Activated B cell treated with CpG ODN at 0.5 μM for 24 hours (primary cell): ENCODE measurements at regions not wholly inside any gene's neighbourhood (a gene's known extent, or its start where the extent isn't known, plus 50 kb on each side); places are given as distances from the start of the nearest gene placed in this dataset.
A peak's percentile ranks its signal among the peaks of the same experiment; 100 is the strongest.

Source experiments
- ATAC-seq: fragments of 200-7000 bp; cut with Tn5 transposase; one replicate; pipeline ENCODE4 v1.10.0; 2021; ENCODE audit warnings: low read depth, mild to moderate bottlenecking, moderate library complexity
- CTCF ChIA-PET: fragments of 350-600 bp; sonication (Branson Sonifier 250); formaldehyde crosslinking; loops from one replicate; lab custom pipeline; 2021; ENCODE audit warnings: antibody characterized with exemption; lab: Charles Lee
- POLR2A ChIA-PET: fragments of 350-600 bp; sonication (Branson Sonifier 250); formaldehyde crosslinking; loops from one replicate; lab custom pipeline; 2021; ENCODE audit warnings: antibody characterized with exemption; lab: Charles Lee
- DNase-seq: peaks from one replicate; pipeline ENCODE4 v3.0.0; 2022
- H3K27ac Mint-ChIP-seq: one replicate; pipeline ENCODE4 v1.8.0; 2020; ENCODE audit warnings: mixed read lengths
- H3K27me3 Mint-ChIP-seq: one replicate; pipeline ENCODE4 v1.8.0; 2021; ENCODE audit warnings: mixed read lengths
- H3K36me3 Mint-ChIP-seq: one replicate; pipeline ENCODE4 v1.8.0; 2021; ENCODE audit warnings: low read depth, mixed read lengths
- H3K4me1 Mint-ChIP-seq: one replicate; pipeline ENCODE4 v1.8.0; 2021; ENCODE audit warnings: mixed read lengths
- H3K4me3 Mint-ChIP-seq: one replicate; pipeline ENCODE4 v1.8.0; 2020; ENCODE audit warnings: mild to moderate bottlenecking, mixed read lengths
- H3K9me3 Mint-ChIP-seq: one replicate; pipeline ENCODE4 v1.8.0; 2020; ENCODE audit warnings: mixed read lengths
- CTCF ChIP-seq: fragments of 200-600 bp; IDR thresholded peaks from one replicate; pipeline ENCODE4 v1.8.0; 2022; ENCODE audit warnings: antibody characterized with exemption, mild to moderate bottlenecking
- intact Hi-C: fragments of 100-400 bp; cut with micrococcal nuclease; formaldehyde crosslinking; loops from one replicate; pipeline ENCODE4 v1.15.1; 2024

DNA sequence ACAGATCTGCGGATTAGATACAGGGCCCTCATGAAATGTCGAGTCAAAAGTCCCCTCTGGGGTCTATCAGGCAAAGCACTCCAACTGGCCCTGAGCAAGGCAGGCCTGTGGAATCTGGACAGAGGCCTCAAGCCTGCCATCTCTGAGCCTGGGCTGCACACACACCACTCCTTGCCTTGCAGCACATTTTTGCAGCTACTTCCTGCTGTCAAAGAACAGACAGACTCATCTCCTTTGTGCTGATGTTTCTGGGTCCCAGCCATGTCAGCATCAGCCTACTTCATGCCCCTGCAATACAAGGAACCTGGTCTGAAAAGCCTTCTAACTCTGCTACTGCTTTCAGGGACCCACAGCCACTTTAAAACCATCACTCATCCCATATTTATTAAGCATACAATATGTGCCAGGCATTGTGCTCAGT lies 60.6 kb upstream of the IL12A start:
- ChIA-PET CTCF (interaction anchor here (1.9 kb wide), 2 partner anchors 43 to 78 kb away, joined by 6 read pairs; no protein-coding TSS in a partner anchor), POLR2A (no interaction called here)
- intact Hi-C loops, result no loop called here
- TF ChIP-seq CTCF, result no peak
- H3K36me3 Mint-ChIP-seq, result peaks cover under 1% of the 10 kb centered on the region
- no peak overlapping the region for H3K27ac Mint-ChIP-seq
- peaks cover 1% of the 10 kb centered on the region for H3K27me3 Mint-ChIP-seq
- ATAC-seq (no peak), DNase-seq (no peak)
- H3K4me1 Mint-ChIP-seq, result peaks cover 18% of the 10 kb centered on the region
- H3K4me3 Mint-ChIP-seq, result no peak overlapping the region
- H3K9me3 Mint-ChIP-seq, result peaks cover 2% of the 10 kb centered on the region

- Mint-ChIP-seq H3K9me3 (peaks cover 5% of the 10 kb centered on the region), H3K36me3 (peaks cover 2% of the 10 kb centered on the region), H3K4me3 (no peak overlapping the region), H3K27ac (no peak overlapping the region), H3K4me1 (peaks cover 14% of the 10 kb centered on the region), H3K27me3 (peaks cover 1% of the 10 kb centered on the region)
- ChIA-PET POLR2A (interaction anchor here (1.3 kb wide), 1 partner anchor 75 kb away, joined by 3 read pairs; no protein-coding TSS in a partner anchor), CTCF (interaction anchor here (1.0 to 1.9 kb wide), 5 partner anchors 13 to 77 kb away, joined by 3 to 6 read pairs (median 3); partner anchors contain the start of gene IL12A)
- DNase-seq (no peak), ATAC-seq (no peak)
- no peak for TF ChIP-seq CTCF
- intact Hi-C loops, result no loop called here
Measured at GRCh38 chr3:159928666-159929065, 60.0 kb upstream of the IL12A start.

GRCh38 chr3:159929171-159930141 lies 59.2 kb upstream of the IL12A start:
- ChIA-PET CTCF (interaction anchor here (0.9 to 1.9 kb wide), 7 partner anchors 12 to 77 kb away, joined by 3 to 6 read pairs (median 3); partner anchors contain the start of gene IL12A), POLR2A (interaction anchor here (0.8 to 1.3 kb wide), 2 partner anchors 59 to 74 kb away, joined by 3 read pairs; partner anchors contain the start of gene IL12A)
- ATAC-seq (peak; percentile 34), DNase-seq (no peak)
- H3K4me3 Mint-ChIP-seq, result no peak overlapping the region
- peak overlapping the region; percentile 15 for H3K27ac Mint-ChIP-seq
- no peak for TF ChIP-seq CTCF
- peaks cover 1% of the 10 kb centered on the region for H3K27me3 Mint-ChIP-seq
- H3K36me3 Mint-ChIP-seq, result peaks cover 5% of the 10 kb centered on the region
- intact Hi-C loops, result no loop called here
- H3K4me1 Mint-ChIP-seq, result peaks cover 8% of the 10 kb centered on the region
- peaks cover 10% of the 10 kb centered on the region for H3K9me3 Mint-ChIP-seq

DNA sequence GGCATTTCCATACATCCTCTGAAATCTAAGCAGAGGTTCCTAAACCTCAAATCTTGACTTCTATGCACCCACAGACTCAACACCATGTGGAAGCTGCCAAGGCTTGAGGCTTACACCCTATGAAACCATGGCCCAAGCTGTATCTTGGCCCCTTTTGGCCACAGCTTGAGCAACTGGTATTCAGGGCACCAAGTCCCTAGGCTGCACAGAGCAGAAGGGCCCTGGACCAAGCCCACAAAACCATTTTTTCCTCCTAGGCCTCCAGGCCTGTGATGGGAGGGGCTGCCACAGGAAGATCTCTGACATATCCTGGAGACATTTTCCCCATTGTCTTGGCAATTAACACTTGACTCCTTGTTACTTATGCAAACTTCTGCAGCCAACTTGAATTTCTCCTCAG lies 54.4 kb upstream of the IL12A start:
- CTCF ChIA-PET, result no interaction called here
- no peak for DNase-seq

More for the DNA sequence above, 54.4 kb upstream of the IL12A start:
- intact Hi-C loops, result no loop called here
- no peak overlapping the region for H3K27ac Mint-ChIP-seq
- H3K27me3 Mint-ChIP-seq, result peaks cover 1% of the 10 kb centered on the region
- H3K4me3 Mint-ChIP-seq, result no peak overlapping the region
- peaks cover 4% of the 10 kb centered on the region for H3K4me1 Mint-ChIP-seq
- TF ChIP-seq CTCF, result no peak
- peaks cover 17% of the 10 kb centered on the region for H3K9me3 Mint-ChIP-seq
- peaks cover 6% of the 10 kb centered on the region for H3K36me3 Mint-ChIP-seq
- POLR2A ChIA-PET, result no interaction called here
- ATAC-seq, result no peak
